ENCODE measurements at regions not wholly inside any gene's neighbourhood (a gene's known extent, or its start where the extent isn't known, plus 50 kb on each side); places are given as distances from the start of the nearest gene placed in this dataset.

GRCh38 chr6:16961577-16961976 lies 140.3 kb upstream of the STMND1 start:
- Histone ChIP-seq H3K4me3 (ENCODE audit: low read length, poor library complexity, severe bottlenecking) (no peak overlapping the region), H3K9me3 (ENCODE audit: insufficient read depth, low read depth, low read length) (no peaks in the 10 kb centered on the region), H3K9ac (ENCODE audit: low read depth, low read length, poor library complexity, severe bottlenecking) (no peak overlapping the region), H4K20me1 (ENCODE audit: insufficient read depth, low read length, poor library complexity, severe bottlenecking) (no peaks in the 10 kb centered on the region), H3K79me2 (ENCODE audit: insufficient read depth, low read length) (no peaks in the 10 kb centered on the region), H3K9me2 (replicated peaks; ENCODE audit: low read depth, low read length) (no peaks in the 10 kb centered on the region), H3K4me2 (ENCODE audit: low read depth, low read length, poor library complexity, severe bottlenecking) (no peak overlapping the region), H2AFZ (ENCODE audit: low read length) (no peak overlapping the region), H3K27me3 (ENCODE audit: insufficient read depth, low read length, poor library complexity, severe bottlenecking) (no peaks in the 10 kb centered on the region), H3K4me1 (ENCODE audit: insufficient read depth, low read length, poor library complexity, severe bottlenecking) (peaks cover 7% of the 10 kb centered on the region), H3K36me3 (ENCODE audit: insufficient read depth, low read length) (no peaks in the 10 kb centered on the region), H3F3A (ENCODE audit: low read depth) (no peaks in the 10 kb centered on the region)
- no peak for TF ChIP-seq EZH2phosphoT487 (IDR thresholded peaks at IDR 0.05; ENCODE audit: borderline replicate concordance)
- no peak for TF ChIP-seq CTCF (conservative IDR thresholded peaks at IDR 0.05; ENCODE audit: low read length)

GRCh38 chr6:16959789-16960188 lies 142.1 kb upstream of the STMND1 start:
- H3K79me2 ChIP-seq (ENCODE audit: insufficient read depth, low read length) = no peaks in the 10 kb centered on the region
- no peak for TF ChIP-seq CTCF (conservative IDR thresholded peaks at IDR 0.05; ENCODE audit: low read length)
- TF ChIP-seq EZH2phosphoT487 (IDR thresholded peaks at IDR 0.05; ENCODE audit: borderline replicate concordance) = no peak
- no peak overlapping the region for H3K9ac ChIP-seq (ENCODE audit: low read depth, low read length, poor library complexity, severe bottlenecking)
- H3K4me2 ChIP-seq (ENCODE audit: low read depth, low read length, poor library complexity, severe bottlenecking) = no peak overlapping the region
- H3K9me2 ChIP-seq (replicated peaks; ENCODE audit: low read depth, low read length) = no peaks in the 10 kb centered on the region
- H3K36me3 ChIP-seq (ENCODE audit: insufficient read depth, low read length) = no peaks in the 10 kb centered on the region
- H3K4me3 ChIP-seq (ENCODE audit: low read length, poor library complexity, severe bottlenecking) = no peak overlapping the region
- H3K27me3 ChIP-seq (ENCODE audit: insufficient read depth, low read length, poor library complexity, severe bottlenecking) = no peaks in the 10 kb centered on the region
- H4K20me1 ChIP-seq (ENCODE audit: insufficient read depth, low read length, poor library complexity, severe bottlenecking) = no peaks in the 10 kb centered on the region
- no peaks in the 10 kb centered on the region for H3K9me3 ChIP-seq (ENCODE audit: insufficient read depth, low read depth, low read length)
- H2AFZ ChIP-seq (ENCODE audit: low read length) = no peak overlapping the region
- no peaks in the 10 kb centered on the region for H3F3A ChIP-seq (ENCODE audit: low read depth)
- H3K4me1 ChIP-seq (ENCODE audit: insufficient read depth, low read length, poor library complexity, severe bottlenecking) = peaks cover 16% of the 10 kb centered on the region

GRCh38 chr6:16956361-16956760 lies 145.5 kb upstream of the STMND1 start:
- no peaks in the 10 kb centered on the region for H3K79me2 ChIP-seq (ENCODE audit: insufficient read depth, low read length)
- H3K9me2 ChIP-seq (replicated peaks; ENCODE audit: low read depth, low read length) = no peaks in the 10 kb centered on the region
- H3K27me3 ChIP-seq (ENCODE audit: insufficient read depth, low read length, poor library complexity, severe bottlenecking) = no peaks in the 10 kb centered on the region
- no peaks in the 10 kb centered on the region for H3K36me3 ChIP-seq (ENCODE audit: insufficient read depth, low read length)
- peaks cover 12% of the 10 kb centered on the region for H3K4me1 ChIP-seq (ENCODE audit: insufficient read depth, low read length, poor library complexity, severe bottlenecking)
- no peaks in the 10 kb centered on the region for H3K9me3 ChIP-seq (ENCODE audit: insufficient read depth, low read depth, low read length)
- no peaks in the 10 kb centered on the region for H3F3A ChIP-seq (ENCODE audit: low read depth)
- no peaks in the 10 kb centered on the region for H4K20me1 ChIP-seq (ENCODE audit: insufficient read depth, low read length, poor library complexity, severe bottlenecking)
- H3K4me3 ChIP-seq (ENCODE audit: low read length, poor library complexity, severe bottlenecking) = no peak overlapping the region
- no peak overlapping the region for H3K4me2 ChIP-seq (ENCODE audit: low read depth, low read length, poor library complexity, severe bottlenecking)
- TF ChIP-seq CTCF (conservative IDR thresholded peaks at IDR 0.05; ENCODE audit: low read length) = peak; percentile 35
- TF ChIP-seq EZH2phosphoT487 (IDR thresholded peaks at IDR 0.05; ENCODE audit: borderline replicate concordance) = no peak
- H3K9ac ChIP-seq (ENCODE audit: low read depth, low read length, poor library complexity, severe bottlenecking) = no peak overlapping the region
- peak overlapping the region; percentile 50 for H2AFZ ChIP-seq (ENCODE audit: low read length)
